Stimulated activated CD4-positive, alpha-beta T cell treated with anti-CD3 and anti-CD28 coated beads, TNF-alpha, amount 100 ng/mL, for 4 hours (primary cell): ENCODE measurements at regions not wholly inside any gene's neighbourhood (a gene's known extent, or its start where the extent isn't known, plus 50 kb on each side); places are given as distances from the start of the nearest gene placed in this dataset.

Source experiments
- DNase-seq, 3 experiments: peaks; one replicate each; pipeline ENCODE4 v3.0.0-alpha.2; 2020; ENCODE audit warnings: low read depth in 3 of 3

DNA sequence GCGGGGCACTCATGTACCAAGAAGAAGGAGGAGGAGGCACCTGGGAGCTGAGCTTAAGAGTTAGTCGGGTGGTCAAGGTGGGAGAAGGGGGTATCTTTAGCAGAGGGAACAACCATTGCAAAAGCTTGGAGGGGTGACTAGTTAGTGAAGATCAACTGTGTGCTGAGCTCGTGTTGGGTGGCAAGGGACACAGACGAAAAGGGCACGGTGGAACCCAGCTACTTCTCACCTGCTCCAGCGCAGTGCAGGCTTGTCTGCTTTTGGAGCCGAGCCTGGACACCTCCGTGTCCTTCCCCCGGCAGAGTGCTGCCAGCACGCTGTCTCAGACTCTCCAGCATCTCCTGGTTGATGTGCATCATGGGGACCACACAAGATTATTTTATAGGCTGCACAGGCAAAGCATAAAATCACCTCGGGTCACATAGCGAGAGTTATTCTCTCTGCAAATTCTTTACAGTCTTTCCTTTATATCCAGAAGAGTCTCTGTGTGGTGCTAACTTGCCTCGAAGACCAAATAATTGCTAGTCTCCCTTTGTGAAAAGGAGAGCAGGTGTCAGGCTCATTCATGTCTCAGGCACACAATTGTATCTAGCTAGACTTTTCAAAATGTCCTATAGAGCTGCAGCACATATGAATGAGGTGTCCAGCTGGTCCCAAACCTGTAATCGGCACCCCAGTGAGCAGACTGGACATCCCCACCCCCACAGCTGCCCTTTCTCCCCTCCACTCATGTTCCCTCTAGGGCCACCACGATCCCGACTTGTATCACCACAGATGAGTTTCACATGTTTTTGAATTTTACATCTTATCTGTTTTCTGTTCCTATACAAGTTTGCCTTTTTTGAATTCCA lies 123.4 kb downstream of the CEBPB start:
- no peak for DNase-seq

DNA sequence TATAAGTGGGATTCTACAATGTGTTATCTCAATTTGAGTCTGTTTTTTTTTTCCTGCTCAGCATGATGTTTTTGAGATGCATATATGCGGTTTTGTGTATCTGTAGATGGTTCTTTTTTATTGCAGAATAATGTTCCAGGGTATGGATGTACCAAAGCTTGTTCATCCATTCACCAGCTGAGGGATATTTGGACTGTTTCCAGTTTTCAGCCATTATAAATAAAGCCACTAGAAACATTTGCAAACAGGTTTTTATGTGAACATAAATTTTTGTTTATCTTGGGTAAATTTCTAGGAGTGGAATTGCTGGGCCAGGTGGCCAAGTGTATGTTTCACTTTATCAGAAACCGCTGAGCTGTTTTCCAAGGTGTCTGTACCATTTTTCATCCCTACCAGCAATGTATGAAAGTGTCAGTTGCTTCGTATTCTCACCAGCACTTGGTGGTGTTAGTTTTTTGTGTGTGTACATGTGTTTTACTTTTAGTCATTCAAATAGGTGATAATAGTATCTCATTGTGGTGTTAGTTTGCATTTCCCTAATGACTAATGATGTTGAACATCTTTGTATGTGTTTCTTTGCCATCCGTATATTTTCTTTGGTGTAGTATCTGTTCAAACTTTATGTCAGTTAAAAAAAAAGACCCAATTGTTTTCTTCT lies 124.2 kb downstream of the CEBPB start:
- DNase-seq: no peak

DNA sequence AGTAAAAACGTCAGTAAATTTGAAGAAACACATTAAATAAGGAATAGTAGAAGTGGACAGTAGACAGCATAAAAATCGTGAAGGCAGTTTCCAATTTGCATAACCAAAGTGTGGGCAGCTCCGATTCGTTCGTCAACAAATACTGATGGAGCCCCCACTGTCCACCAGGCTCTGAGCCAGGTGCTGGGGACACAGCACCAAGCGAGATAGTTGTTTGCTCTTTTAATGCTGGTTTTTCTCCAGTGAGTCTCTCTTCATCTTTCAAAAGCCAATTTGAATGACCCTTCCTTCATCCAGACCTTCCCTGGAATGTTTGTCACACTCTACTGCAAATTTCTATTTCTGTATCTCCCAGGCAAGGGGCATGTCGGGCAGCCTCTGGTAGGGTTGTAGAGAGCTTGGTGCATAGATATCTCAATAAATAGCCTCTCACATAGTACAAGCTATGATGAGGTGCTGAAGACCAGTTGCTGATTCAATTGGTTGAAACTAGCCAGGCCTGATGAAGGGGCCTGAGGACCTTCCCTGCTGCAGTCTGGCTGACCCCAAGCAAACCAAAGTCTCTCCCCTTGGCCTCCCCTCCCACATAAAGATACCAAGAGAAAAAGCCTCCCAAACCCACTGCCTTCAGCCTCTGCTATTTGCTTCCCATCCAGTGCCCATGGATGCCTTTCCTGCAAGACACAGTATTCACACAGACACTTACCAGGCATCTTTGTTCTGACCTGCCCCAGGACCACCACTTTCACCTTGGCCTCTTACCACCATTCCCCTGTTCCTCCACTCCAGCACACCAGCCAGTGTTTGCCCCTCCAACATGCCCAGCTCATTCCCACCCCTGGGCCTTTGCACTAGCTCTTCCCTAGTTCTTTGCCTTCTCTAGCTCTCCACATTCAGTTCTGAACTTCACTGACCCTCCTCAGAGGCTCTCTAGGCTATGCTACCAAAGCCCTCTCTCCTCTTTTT lies 125.2 kb downstream of the CEBPB start:
- no peak for DNase-seq

DNA sequence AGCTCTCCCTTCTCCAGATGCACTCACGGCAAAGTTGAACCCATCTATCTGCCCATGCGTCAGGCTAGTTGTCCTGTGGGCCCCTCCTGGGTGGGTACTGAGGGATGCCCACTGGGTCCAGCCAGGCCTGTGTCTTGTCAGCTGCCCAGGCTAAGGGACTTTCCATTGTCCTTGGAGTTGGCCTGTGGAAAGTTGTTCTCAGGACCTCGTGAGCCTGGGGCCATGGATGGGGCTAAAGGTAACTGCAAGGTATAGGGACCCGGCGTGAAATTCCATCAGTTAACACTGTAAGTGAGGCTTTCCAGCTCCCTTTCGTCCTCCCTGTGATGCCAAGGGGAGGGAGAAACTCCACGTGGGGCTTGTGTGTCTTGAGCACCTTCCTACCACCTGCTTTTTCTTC lies 126.5 kb downstream of the CEBPB start:
- DNase-seq: no peak

DNA sequence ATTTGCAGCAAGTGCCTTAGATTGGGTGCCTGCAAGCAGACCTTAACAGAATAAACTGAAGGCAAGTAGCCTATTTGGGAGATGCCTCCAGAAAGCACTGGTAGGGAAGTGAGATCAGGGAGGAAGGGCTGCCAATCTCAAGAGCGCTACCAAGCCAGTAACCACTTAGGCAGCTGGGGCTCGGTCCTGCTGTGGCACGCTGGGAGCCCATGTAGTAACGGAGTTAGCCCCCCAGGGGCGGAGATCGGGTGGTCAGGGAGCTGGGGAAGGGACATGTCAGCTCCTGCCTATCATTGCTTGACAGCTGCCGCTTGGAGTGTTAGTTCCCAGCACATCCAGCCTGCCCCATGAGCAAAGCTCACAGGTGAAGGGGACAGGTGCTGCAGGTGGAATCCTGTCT lies 127.0 kb downstream of the CEBPB start:
- DNase-seq: no peak

DNA sequence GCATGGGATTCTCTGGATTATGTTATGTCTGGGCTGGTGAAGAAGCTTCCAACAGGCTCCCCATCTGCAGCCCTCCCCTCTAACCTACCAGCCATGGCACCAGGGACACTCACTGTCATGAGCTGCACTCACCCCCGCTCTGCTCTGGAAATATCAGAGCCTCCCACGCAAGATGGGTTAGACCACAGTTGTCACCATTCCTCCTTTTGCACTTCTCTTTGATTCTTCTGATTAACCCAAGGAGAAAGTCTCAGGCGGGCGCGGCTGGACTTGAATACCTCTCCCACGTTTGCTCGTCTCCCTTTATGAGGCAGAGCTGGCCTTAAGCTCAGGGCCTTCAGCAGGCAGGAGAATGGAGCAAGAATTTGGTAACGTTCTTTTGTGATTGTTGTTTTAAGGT lies 128.1 kb downstream of the CEBPB start:
- no peak for DNase-seq

DNA sequence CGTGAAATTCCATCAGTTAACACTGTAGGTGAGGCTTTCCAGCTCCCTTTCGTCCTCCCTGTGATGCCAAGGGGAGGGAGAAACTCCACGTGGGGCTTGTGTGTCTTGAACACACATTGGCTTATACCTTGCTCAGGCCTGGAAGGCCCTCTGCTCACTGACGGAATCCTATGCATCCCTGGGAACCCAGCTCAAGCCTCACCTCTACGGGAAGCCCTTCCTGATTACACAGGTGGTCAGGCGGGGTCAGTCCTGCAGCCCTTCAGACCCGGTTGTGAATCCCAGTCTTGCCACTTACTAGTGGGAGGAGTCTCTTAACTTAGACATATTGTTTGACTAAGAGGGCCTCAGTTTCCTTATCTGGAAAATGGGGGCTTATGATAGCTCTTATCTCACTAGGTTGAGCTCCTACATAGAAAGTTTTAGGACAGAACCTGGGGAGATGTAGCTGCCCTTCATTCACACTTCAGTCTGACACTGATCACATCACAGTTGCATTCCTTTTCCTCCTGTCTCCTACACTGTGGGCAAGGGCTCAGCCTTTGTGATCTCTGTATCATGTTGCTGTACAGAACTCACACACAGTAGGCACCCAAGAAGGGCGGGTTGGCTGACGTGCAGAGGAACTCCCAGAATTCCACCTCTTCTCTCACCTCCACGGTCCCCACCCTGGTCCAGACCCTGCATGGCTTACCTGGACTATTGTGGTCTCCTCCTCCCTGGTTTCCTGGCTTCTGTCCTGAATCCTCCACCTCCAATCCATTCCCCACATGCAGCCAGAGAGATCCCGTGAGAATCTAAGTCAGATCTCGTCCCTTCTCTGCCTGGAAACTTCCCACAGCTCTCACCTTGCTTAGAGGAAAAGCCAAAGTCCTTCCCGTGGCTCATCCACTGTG lies 129.6 kb downstream of the CEBPB start:
- no peak for DNase-seq

DNA sequence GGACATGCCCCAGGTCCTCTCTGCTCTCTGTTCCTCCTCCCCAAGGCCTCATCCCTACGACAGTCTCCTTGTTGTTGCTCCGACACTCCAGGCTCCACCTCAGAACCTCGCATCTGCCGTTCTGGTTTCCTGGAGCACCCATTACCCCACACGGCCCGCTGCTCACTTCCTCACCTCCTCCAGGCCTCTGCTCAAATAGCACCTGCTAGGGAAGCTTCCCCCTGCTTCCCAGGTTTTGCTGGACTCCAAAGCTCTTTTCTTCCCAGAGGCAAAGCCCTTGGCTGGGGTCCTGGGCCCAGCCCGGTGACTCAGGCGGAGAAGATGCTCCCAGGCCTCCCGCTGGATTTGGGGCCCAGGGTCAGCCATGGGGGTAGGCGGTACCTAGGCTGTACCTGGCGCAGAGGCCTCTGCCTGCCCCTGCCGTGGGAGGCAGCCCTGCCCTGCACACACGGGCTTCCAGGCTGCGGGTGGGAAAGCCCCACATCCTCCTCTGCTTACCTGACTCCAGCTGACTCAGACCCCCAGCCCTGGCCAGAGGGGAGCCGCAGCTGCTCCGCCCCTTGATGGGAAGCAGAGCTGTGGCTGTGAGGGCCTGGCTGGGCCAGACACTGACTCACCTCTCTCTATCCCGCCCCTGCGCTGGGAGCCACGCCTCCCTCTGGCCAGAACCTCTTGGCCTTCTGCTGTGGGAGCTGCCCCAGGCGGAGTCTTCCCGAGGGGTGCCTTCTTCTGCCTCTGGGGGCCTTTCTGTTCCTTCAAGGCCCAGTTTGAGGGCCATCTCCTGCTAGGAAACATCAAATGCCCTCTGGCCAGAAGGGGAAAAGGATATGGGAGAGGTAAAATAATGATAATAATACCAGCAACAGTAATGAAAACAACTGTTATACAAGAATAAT lies 130.5 kb downstream of the CEBPB start:
- DNase-seq: no peak

DNA sequence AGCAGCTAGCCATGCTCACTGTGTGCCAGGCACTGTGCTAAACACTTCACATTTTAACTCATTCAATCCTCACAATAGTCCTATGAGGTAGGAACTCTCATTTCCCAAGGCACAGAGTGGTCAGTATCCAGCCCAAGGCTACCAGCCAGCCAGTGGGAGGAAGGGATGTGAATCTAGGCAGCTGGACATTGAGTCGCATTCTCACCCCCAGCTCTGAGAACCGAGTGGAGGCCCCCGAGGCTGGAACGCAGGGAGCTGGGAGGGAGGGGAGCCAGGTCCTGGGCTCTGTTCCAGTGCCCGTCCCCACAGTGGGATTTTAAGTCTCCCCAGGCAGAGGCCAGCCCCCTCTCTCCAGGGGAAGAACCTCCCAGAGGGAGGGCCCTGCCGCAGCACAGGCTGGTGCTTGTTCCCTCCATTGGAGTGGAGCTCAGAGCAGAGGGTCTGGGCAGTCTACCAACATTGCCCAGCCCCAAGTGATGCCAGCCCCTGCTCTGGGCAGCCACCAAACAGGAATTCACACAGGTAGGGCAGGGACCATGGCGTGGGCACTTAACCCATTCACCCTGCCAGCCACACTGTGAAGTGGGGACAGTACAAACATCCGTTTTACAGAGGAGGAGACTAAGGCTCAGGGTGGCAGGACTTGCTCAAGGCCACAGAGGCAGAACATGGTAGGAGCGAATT lies 131.3 kb downstream of the CEBPB start:
- no peak for DNase-seq

DNA sequence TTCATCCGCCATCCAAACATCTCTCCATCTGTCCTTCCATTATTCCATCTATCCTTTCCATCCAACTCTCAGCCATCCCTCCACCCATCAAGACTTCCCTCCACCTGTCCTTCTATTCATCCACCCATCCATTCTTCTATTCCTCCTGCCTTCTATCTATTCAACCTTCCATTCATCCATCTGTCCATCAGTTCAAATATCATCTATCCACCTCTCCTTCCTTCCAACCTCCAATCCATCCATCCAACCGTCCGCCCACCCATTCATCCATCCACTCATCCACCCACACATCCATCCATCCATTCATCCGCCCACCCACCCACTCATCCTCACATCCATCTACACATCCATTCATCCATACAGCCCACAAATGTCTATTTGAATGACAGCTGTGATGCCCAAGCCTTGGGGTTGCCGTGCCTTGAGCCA lies 132.1 kb downstream of the CEBPB start:
- DNase-seq: no peak

DNA sequence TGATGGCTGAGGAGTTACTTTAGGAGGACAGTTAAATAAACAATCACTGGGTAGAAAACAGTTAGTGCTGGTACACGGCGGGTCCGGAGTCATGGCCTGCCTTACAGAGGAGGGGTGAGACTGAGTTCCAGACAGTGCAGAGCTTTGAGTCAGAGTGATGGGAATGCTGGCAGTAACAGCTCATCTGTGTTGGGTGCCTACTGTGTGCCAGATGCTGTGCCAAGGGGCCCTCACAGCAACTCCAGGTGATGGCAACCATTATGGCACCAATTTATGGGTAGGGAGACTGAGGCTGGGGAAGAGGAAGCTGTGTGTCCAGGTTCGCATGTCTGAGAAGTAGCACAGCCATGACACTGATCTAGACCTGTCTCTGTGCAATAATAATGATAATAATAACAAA lies 132.6 kb downstream of the CEBPB start:
- DNase-seq: no peak

DNA sequence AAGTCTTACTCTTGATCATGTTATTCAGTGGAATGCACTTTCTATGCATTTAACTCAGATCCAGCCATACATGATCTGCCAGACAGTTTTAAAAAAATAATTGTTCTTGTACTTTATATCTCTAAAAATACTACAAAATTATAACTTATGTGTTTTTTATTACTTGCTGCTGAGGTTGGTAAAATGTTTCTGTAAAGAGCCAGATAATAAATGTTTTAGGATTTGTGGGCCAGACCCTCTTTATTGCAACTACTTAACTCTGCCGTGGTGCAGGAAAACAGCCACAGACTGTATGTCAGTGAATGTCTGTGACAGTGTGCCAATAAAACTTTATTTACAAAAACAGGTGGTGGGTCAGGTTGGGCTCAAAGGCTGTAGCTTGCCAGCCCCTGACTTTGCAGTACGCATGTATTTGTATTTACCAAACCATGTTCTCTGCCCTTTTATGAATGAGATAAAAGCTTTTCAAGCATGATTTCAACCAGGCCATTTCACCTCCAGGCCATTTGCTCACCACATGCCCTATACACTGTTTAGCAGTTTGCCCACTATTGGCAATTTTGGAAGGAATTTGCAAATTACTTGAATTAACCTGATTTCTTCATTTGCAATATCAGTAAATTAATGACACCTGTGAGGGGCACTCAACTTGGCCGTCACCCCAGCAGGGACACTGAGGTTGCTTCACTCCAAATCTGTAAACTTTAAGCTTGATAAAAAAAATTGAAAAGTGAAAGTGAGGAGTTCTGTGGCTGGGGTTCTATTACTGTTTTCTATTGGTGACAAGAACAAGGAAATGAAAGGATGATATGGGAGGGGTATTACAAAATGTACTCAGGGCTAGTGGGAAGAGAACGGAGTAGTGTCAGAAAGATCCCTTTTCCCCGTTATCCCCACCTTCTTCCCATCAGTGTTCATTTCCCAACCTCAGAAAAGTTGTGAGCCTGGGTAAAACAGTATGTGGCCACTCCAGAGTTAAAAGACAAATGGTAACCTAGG lies 133.4 kb downstream of the CEBPB start:
- no peak for DNase-seq

DNA sequence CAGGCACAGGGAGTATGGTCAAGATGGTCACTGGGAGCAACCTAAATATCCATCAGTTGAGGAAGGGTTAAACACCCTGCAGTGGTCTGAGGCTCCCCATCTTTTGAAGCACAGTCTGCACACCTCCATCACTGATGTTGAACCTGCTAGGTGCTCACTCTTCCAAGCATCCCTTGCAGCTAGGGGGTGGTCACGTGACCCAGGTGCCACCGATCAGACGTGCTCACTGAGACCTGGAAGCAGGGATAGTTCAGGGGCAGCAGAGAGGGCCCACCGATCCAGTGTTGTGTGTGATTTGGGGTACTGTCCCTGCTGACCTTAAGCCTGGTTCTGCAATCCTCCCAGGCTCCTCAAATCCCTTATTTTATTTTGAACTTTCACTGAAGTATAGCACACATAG lies 134.6 kb downstream of the CEBPB start:
- DNase-seq: no peak

DNA sequence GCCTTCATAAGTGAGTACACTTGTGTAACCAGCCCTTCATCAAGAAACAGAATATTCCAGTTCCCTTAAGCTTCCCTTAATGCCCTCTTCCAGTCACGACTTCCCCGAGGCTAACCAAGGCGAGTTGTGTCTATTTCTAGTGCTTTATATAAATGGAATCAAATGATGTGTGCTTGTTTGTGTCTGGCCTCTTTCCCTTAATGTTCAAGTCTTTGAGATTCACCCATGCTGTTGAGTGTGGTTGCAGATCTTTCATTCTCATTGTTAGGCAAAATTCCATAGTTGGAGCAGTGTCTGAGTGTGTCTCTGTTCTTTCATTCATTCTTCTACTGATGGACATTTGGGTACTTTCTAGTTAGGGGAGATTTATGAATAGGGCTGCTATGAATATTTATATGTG lies 135.0 kb downstream of the CEBPB start:
- DNase-seq: no peak

DNA sequence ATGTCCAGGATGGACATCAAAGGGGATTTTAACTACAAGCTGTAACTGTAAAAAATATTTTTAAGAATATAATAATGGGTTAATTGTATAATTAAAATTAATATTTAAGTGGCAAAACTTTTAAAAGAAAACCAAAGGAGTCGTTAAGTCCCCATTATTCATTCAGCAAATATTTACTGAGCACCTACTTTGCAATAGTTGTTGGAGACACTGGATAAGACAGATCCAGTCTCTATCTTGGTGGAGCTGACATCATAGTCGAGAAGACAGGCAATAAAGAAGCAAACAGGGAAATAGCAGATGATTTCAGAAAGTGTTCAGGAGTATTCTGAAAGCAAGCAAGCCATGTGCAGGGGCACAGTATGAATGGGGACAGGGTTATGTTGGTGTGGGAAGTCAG lies 137.0 kb downstream of the CEBPB start:
- no peak for DNase-seq

DNA sequence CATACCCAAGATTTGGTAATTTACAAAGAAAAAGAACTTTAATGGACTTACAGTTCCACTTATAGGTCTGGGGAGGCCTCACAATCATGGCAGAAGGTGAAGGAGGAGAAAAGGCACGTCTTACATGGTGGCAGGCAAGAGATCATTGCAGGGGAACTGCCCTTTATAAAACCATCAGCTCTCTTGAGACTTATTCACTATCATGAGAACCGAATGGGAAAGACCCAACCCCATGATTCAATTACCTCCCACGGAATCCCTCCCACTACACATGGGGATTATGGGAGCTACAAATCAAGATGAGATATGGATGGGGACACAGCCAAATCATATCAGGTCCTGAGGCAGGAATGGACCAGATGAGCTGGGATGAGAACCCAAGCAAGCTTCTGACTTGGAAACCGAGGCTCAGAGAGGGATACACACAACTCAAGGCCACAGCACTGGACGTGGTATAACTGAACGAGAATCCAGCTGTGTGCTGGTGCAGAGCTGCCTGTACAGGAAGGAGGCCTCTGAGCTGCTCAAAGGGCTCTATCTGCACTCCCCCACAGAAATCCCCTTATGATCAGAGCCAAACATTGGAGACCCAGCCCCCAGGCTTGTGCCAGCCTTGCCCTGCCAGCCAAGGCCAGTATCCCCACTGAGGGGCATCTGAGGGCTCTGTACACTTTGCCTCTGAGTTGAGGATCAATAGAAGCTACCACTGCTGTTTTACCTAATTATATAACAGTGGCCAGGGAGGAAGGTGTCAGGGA lies 137.8 kb downstream of the CEBPB start:
- DNase-seq: no peak
